ENCODE measurements at regions not wholly inside any gene's neighbourhood (a gene's known extent, or its start where the extent isn't known, plus 50 kb on each side); places are given as distances from the start of the nearest gene placed in this dataset.

DNA sequence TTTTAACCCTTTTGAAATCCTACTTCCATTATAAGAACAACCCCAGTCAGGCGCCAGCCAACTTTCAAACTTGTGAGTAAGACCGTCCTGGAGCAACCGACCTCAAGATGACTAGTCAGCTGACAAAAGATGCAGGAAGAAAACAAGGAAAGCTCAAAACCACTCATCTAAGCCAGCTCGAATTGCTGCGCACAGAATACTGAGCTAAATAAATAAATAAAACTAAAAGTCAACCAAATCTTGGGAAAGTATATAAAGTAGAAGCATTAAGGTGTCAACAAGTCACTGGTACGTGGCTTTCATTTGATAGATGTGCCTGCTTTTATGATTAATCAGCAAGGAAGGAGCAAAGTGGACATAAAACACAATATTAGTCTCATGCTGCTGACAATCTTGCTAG, 1269.8 kb downstream of the XPNPEP1 start:
- Histone ChIP-seq H3K4me3 (ENCODE audit: low read depth in 1 of 2, low read length in 2 of 2) (no peak overlapping the region), H3K27me3 (ENCODE audit: control insufficient read depth in 1 of 2, insufficient read depth in 2 of 2, low read length in 2 of 2) (no peaks in the 10 kb centered on the region), H3K36me3 (ENCODE audit: control insufficient read depth in 1 of 2, insufficient read depth in 2 of 2, low read length in 2 of 2) (no peaks in the 10 kb centered on the region), H3K4me1 (ENCODE audit: control insufficient read depth in 1 of 2, insufficient read depth in 2 of 2, low read length in 2 of 2) (no peaks in the 10 kb centered on the region), H3K9me3 (ENCODE audit: control insufficient read depth in 1 of 2, low read length in 2 of 2) (peaks cover 0 to 8% of the 10 kb centered on the region in 2 donors), H3K9ac (ENCODE audit: low read depth in 1 of 2, low read length in 2 of 2) (no peak overlapping the region), H3K27ac (ENCODE audit: low read depth, low read length) (no peak overlapping the region)

- Histone ChIP-seq H3K4me1 (ENCODE audit: control insufficient read depth in 1 of 2, insufficient read depth in 2 of 2, low read length in 2 of 2) (no peaks in the 10 kb centered on the region), H3K36me3 (ENCODE audit: control insufficient read depth in 1 of 2, insufficient read depth in 2 of 2, low read length in 2 of 2) (no peaks in the 10 kb centered on the region), H3K9ac (ENCODE audit: low read depth in 1 of 2, low read length in 2 of 2) (no peak overlapping the region), H3K27ac (ENCODE audit: low read depth, low read length) (no peak overlapping the region), H3K4me3 (ENCODE audit: low read depth in 1 of 2, low read length in 2 of 2) (no peak overlapping the region), H3K9me3 (ENCODE audit: control insufficient read depth in 1 of 2, low read length in 2 of 2) (peaks cover 0 to 3% of the 10 kb centered on the region in 2 donors), H3K27me3 (ENCODE audit: control insufficient read depth in 1 of 2, insufficient read depth in 2 of 2, low read length in 2 of 2) (no peaks in the 10 kb centered on the region)
These were observed 1284.3 kb downstream of the XPNPEP1 start for GRCh38 chr10:108639010-108639409.

- H3K9me3 ChIP-seq (ENCODE audit: control insufficient read depth in 1 of 2, low read length in 2 of 2) = peaks cover 0 to 3% of the 10 kb centered on the region in 2 donors
- no peaks in the 10 kb centered on the region for H3K4me1 ChIP-seq (ENCODE audit: control insufficient read depth in 1 of 2, insufficient read depth in 2 of 2, low read length in 2 of 2)
- no peak overlapping the region for H3K9ac ChIP-seq (ENCODE audit: low read depth in 1 of 2, low read length in 2 of 2)
- H3K36me3 ChIP-seq (ENCODE audit: control insufficient read depth in 1 of 2, insufficient read depth in 2 of 2, low read length in 2 of 2) = no peaks in the 10 kb centered on the region
- H3K27me3 ChIP-seq (ENCODE audit: control insufficient read depth in 1 of 2, insufficient read depth in 2 of 2, low read length in 2 of 2) = no peaks in the 10 kb centered on the region
- no peak overlapping the region for H3K27ac ChIP-seq (ENCODE audit: low read depth, low read length)
- H3K4me3 ChIP-seq (ENCODE audit: low read depth in 1 of 2, low read length in 2 of 2) = no peak overlapping the region
These were observed 1285.1 kb downstream of the XPNPEP1 start for GRCh38 chr10:108638225-108638624.

DNA sequence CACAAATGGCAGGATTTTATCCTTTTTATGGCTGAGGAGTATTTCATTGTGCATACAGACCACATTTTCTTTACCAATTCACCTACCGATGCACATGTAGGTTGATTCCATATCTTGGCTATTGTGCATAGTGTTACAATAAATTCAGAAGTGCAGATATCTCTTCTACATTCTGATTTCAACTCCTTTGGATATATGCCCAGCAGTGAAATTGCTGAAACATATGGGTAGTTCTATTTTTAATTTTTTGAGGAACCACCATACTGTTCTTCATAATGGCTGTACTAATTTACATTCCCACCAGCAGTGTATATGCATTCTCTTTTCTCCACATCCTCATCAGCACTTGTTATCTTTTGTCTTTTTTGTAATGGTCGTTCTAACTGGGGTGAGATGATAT, 1290.3 kb downstream of the XPNPEP1 start:
- Histone ChIP-seq H3K27ac (ENCODE audit: low read depth, low read length) (no peak overlapping the region), H3K4me1 (ENCODE audit: control insufficient read depth in 1 of 2, insufficient read depth in 2 of 2, low read length in 2 of 2) (no peaks in the 10 kb centered on the region), H3K4me3 (ENCODE audit: low read depth in 1 of 2, low read length in 2 of 2) (no peak overlapping the region), H3K27me3 (ENCODE audit: control insufficient read depth in 1 of 2, insufficient read depth in 2 of 2, low read length in 2 of 2) (no peaks in the 10 kb centered on the region), H3K36me3 (ENCODE audit: control insufficient read depth in 1 of 2, insufficient read depth in 2 of 2, low read length in 2 of 2) (no peaks in the 10 kb centered on the region), H3K9ac (ENCODE audit: low read depth in 1 of 2, low read length in 2 of 2) (no peak overlapping the region), H3K9me3 (ENCODE audit: control insufficient read depth in 1 of 2, low read length in 2 of 2) (peaks cover 0 to under 1% of the 10 kb centered on the region in 2 donors)

GRCh38 chr10:108632144-108632543, 1291.2 kb downstream of the XPNPEP1 start:
- no peaks in the 10 kb centered on the region for H3K4me1 ChIP-seq (ENCODE audit: control insufficient read depth in 1 of 2, insufficient read depth in 2 of 2, low read length in 2 of 2)
- no peak overlapping the region for H3K27ac ChIP-seq (ENCODE audit: low read depth, low read length)
- no peak overlapping the region for H3K4me3 ChIP-seq (ENCODE audit: low read depth in 1 of 2, low read length in 2 of 2)
- H3K36me3 ChIP-seq (ENCODE audit: control insufficient read depth in 1 of 2, insufficient read depth in 2 of 2, low read length in 2 of 2) = no peaks in the 10 kb centered on the region
- H3K9ac ChIP-seq (ENCODE audit: low read depth in 1 of 2, low read length in 2 of 2) = no peak overlapping the region
- H3K27me3 ChIP-seq (ENCODE audit: control insufficient read depth in 1 of 2, insufficient read depth in 2 of 2, low read length in 2 of 2) = no peaks in the 10 kb centered on the region
- no peaks in the 10 kb centered on the region for H3K9me3 ChIP-seq (ENCODE audit: control insufficient read depth in 1 of 2, low read length in 2 of 2)

DNA sequence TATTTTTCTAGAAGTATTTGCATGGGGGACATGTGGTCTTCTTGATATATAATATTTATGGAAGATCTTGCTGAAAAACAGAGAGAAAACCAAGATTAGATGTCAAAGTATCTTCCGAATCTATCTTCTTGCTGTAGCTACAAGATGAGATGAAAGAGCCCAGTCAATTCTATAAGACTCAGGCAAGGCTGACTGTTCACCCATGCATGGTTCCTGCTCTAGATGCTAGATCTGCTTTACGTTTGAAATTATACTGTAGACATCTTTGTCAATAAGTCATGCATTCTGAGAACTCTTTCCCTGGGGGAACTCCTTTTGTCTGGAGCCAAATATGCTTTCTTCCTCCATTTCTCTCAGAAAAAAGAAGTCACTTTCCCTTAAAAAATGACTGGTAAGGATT, 1292.0 kb downstream of the XPNPEP1 start:
- Histone ChIP-seq H3K9ac (ENCODE audit: low read depth in 1 of 2, low read length in 2 of 2) (no peak overlapping the region), H3K27ac (ENCODE audit: low read depth, low read length) (no peak overlapping the region), H3K4me1 (ENCODE audit: control insufficient read depth in 1 of 2, insufficient read depth in 2 of 2, low read length in 2 of 2) (no peaks in the 10 kb centered on the region), H3K27me3 (ENCODE audit: control insufficient read depth in 1 of 2, insufficient read depth in 2 of 2, low read length in 2 of 2) (no peaks in the 10 kb centered on the region), H3K4me3 (ENCODE audit: low read depth in 1 of 2, low read length in 2 of 2) (no peak overlapping the region), H3K36me3 (ENCODE audit: control insufficient read depth in 1 of 2, insufficient read depth in 2 of 2, low read length in 2 of 2) (no peaks in the 10 kb centered on the region), H3K9me3 (ENCODE audit: control insufficient read depth in 1 of 2, low read length in 2 of 2) (no peaks in the 10 kb centered on the region)

- H3K9ac ChIP-seq (ENCODE audit: low read depth in 1 of 2, low read length in 2 of 2) = no peak overlapping the region
- H3K9me3 ChIP-seq (ENCODE audit: control insufficient read depth in 1 of 2, low read length in 2 of 2) = no peaks in the 10 kb centered on the region
- no peaks in the 10 kb centered on the region for H3K4me1 ChIP-seq (ENCODE audit: control insufficient read depth in 1 of 2, insufficient read depth in 2 of 2, low read length in 2 of 2)
- H3K4me3 ChIP-seq (ENCODE audit: low read depth in 1 of 2, low read length in 2 of 2) = no peak overlapping the region
- no peaks in the 10 kb centered on the region for H3K36me3 ChIP-seq (ENCODE audit: control insufficient read depth in 1 of 2, insufficient read depth in 2 of 2, low read length in 2 of 2)
- H3K27ac ChIP-seq (ENCODE audit: low read depth, low read length) = no peak overlapping the region
- no peaks in the 10 kb centered on the region for H3K27me3 ChIP-seq (ENCODE audit: control insufficient read depth in 1 of 2, insufficient read depth in 2 of 2, low read length in 2 of 2)
These were observed 1293.5 kb downstream of the XPNPEP1 start for GRCh38 chr10:108629834-108630233.

DNA sequence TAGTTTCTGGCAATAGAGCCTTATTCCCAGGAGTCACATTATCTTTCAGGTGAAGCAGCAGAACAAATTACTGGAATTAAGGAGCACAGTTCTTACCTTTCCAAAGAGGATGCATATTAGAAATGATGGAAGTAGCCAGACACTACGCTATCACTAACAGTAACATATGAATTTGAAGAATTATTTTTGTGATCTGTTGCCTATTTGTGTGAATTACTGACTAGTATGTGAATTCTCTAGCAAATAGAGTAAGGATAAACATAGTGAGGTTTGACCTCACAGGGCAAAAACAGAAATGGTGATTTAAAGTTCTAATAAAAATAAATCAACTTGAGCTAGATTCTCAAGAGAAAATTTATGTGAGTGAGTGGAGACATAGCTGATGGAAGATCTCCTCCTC, 1299.3 kb downstream of the XPNPEP1 start:
- no peak overlapping the region for H3K27ac ChIP-seq (ENCODE audit: low read depth, low read length)
- no peak overlapping the region for H3K9ac ChIP-seq (ENCODE audit: low read depth in 1 of 2, low read length in 2 of 2)
- H3K4me1 ChIP-seq (ENCODE audit: control insufficient read depth in 1 of 2, insufficient read depth in 2 of 2, low read length in 2 of 2) = no peaks in the 10 kb centered on the region
- H3K27me3 ChIP-seq (ENCODE audit: control insufficient read depth in 1 of 2, insufficient read depth in 2 of 2, low read length in 2 of 2) = no peaks in the 10 kb centered on the region
- H3K4me3 ChIP-seq (ENCODE audit: low read depth in 1 of 2, low read length in 2 of 2) = no peak overlapping the region
- no peaks in the 10 kb centered on the region for H3K9me3 ChIP-seq (ENCODE audit: control insufficient read depth in 1 of 2, low read length in 2 of 2)
- H3K36me3 ChIP-seq (ENCODE audit: control insufficient read depth in 1 of 2, insufficient read depth in 2 of 2, low read length in 2 of 2) = no peaks in the 10 kb centered on the region

DNA sequence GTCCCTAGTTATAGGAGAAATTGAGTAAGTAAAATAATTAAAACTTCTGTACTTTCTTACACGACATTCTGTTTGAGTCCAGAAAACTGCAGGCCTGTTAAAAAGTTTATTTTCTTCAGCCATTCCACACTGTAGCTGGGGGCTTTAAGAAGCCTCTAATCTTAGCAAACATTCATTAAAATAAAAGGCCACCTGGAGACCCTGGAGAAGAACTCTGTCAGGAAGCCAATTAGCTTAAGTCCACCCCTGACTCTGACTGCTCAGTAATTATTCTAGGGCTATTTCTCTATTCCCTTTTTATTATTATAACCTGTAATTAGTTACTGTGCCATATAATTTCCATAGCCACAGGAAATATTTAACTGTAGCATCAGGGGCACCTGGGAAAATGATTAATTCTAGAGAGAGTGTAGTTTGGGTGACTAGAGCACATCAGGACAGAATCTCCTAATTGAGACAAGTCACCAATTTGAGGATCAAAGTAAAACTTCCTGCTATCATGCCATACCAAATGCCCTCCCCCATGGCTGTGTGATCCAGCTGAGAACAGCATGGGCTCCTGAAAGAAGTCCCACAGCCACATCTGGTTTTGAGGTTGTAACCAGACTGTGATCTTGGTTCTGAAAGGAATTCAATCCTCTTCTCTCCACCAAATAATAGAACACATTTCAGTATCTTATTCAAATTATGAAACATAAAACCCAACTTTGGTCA, 1302.3 kb downstream of the XPNPEP1 start:
- no peak overlapping the region for H3K4me3 ChIP-seq (ENCODE audit: low read depth in 1 of 2, low read length in 2 of 2)
- no peaks in the 10 kb centered on the region for H3K9me3 ChIP-seq (ENCODE audit: control insufficient read depth in 1 of 2, low read length in 2 of 2)
- no peaks in the 10 kb centered on the region for H3K4me1 ChIP-seq (ENCODE audit: control insufficient read depth in 1 of 2, insufficient read depth in 2 of 2, low read length in 2 of 2)
- H3K36me3 ChIP-seq (ENCODE audit: control insufficient read depth in 1 of 2, insufficient read depth in 2 of 2, low read length in 2 of 2) = no peaks in the 10 kb centered on the region
- no peaks in the 10 kb centered on the region for H3K27me3 ChIP-seq (ENCODE audit: control insufficient read depth in 1 of 2, insufficient read depth in 2 of 2, low read length in 2 of 2)
- H3K9ac ChIP-seq (ENCODE audit: low read depth in 1 of 2, low read length in 2 of 2) = no peak overlapping the region
- no peak overlapping the region for H3K27ac ChIP-seq (ENCODE audit: low read depth, low read length)

DNA sequence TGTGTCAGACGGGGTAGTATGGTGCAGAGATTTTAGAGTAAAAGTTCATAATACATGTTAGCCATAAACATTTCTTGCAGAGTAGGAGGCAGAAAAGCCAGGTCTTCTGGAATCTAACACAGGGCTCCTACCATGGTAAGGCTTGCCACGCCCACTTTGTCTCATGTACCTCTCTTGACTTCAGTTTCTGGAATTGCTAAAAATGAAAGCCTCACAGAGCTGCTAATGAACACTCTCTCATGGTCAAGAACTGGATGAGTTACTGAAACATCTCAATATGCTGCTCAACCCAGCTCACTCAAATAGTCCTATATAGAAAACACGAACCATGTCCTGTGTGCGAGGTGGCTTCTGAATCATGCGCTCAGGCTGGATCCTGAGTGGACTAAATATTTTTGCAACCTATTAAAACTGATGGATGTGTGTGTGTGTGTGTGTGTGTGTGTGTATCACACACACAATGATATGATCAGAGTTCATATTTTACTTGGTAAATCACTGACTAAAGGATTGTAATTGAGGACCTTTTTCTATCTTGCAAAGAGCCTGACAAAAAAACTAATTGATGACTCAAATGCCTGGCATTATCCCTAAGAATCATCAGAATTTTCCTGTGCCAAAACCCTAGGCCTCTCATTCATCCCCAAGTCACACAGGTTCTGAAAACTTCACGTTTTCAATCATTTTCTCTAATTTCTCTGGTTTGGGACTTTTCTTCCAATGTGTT, 1306.6 kb downstream of the XPNPEP1 start:
- Histone ChIP-seq H3K9me3 (ENCODE audit: control insufficient read depth in 1 of 2, low read length in 2 of 2) (no peaks in the 10 kb centered on the region), H3K36me3 (ENCODE audit: control insufficient read depth in 1 of 2, insufficient read depth in 2 of 2, low read length in 2 of 2) (no peaks in the 10 kb centered on the region), H3K9ac (ENCODE audit: low read depth in 1 of 2, low read length in 2 of 2) (no peak overlapping the region), H3K4me3 (ENCODE audit: low read depth in 1 of 2, low read length in 2 of 2) (no peak overlapping the region), H3K4me1 (ENCODE audit: control insufficient read depth in 1 of 2, insufficient read depth in 2 of 2, low read length in 2 of 2) (no peaks in the 10 kb centered on the region), H3K27me3 (ENCODE audit: control insufficient read depth in 1 of 2, insufficient read depth in 2 of 2, low read length in 2 of 2) (no peaks in the 10 kb centered on the region), H3K27ac (ENCODE audit: low read depth, low read length) (no peak overlapping the region)

Measured in duodenal mucosa (tissue), 2 donors.